ENCODE measurements at regions not wholly inside any gene's neighbourhood (a gene's known extent, or its start where the extent isn't known, plus 50 kb on each side); places are given as distances from the start of the nearest gene placed in this dataset.

- Histone ChIP-seq H3K27me3 (ENCODE audit: insufficient read depth) (no peaks in the 10 kb centered on the region), H2AFZ (ENCODE audit: low read depth) (no peak overlapping the region), H3F3A (replicated peaks; ENCODE audit: insufficient read depth) (no peaks in the 10 kb centered on the region), H3K4me1 (ENCODE audit: control insufficient read depth in 1 of 2, insufficient read depth in 2 of 2, low read depth in 1 of 2, low read length in 1 of 2) (no peaks in the 10 kb centered on the region; a peak in 1 of 4 replicates), H3K79me2 (ENCODE audit: insufficient read depth) (no peaks in the 10 kb centered on the region), H3K4me3 (ENCODE audit: low read depth in 2 of 2, low read length in 1 of 2) (no peak overlapping the region), H3K27ac (ENCODE audit: low read depth in 2 of 2, low read length in 1 of 2) (no peak overlapping the region), H4K20me1 (ENCODE audit: insufficient read depth) (no peaks in the 10 kb centered on the region), H3K9me3 (no peaks in the 10 kb centered on the region), H3K9ac (no peak overlapping the region), H3K9me2 (no peaks in the 10 kb centered on the region), H3K36me3 (replicated peaks in 1 of 2; ENCODE audit: control insufficient read depth in 1 of 2, insufficient read depth in 2 of 2, low read length in 1 of 2) (no peaks in the 10 kb centered on the region), H3K4me2 (no peak overlapping the region)
- POLR2A ChIA-PET: no interaction called here
- DNase-seq: no peak
- 0% methylated on average over 2 of the region's 2 CpGs for WGBS (ENCODE audit: low lambda C conversion rate)
- TF ChIP-seq USF1 (IDR thresholded peaks at IDR 0.05; ENCODE audit: borderline replicate concordance, low read depth): no peak
- no peak for TF ChIP-seq TCF12 (IDR thresholded peaks at IDR 0.05)
- TF ChIP-seq TEAD4 (IDR thresholded peaks at IDR 0.05; ENCODE audit: borderline replicate concordance, insufficient read depth): no peak
- TF ChIP-seq, protein P1, sequence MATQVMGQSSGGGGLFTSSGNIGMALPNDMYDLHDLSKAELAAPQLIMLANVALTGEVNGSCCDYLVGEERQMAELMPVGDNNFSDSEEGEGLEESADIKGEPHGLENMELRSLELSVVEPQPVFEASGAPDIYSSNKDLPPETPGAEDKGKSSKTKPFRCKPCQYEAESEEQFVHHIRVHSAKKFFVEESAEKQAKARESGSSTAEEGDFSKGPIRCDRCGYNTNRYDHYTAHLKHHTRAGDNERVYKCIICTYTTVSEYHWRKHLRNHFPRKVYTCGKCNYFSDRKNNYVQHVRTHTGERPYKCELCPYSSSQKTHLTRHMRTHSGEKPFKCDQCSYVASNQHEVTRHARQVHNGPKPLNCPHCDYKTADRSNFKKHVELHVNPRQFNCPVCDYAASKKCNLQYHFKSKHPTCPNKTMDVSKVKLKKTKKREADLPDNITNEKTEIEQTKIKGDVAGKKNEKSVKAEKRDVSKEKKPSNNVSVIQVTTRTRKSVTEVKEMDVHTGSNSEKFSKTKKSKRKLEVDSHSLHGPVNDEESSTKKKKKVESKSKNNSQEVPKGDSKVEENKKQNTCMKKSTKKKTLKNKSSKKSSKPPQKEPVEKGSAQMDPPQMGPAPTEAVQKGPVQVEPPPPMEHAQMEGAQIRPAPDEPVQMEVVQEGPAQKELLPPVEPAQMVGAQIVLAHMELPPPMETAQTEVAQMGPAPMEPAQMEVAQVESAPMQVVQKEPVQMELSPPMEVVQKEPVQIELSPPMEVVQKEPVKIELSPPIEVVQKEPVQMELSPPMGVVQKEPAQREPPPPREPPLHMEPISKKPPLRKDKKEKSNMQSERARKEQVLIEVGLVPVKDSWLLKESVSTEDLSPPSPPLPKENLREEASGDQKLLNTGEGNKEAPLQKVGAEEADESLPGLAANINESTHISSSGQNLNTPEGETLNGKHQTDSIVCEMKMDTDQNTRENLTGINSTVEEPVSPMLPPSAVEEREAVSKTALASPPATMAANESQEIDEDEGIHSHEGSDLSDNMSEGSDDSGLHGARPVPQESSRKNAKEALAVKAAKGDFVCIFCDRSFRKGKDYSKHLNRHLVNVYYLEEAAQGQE (IDR thresholded peaks at IDR 0.05; ENCODE audit: low read depth, low read length): no peak
- TF ChIP-seq ZBTB33 (IDR thresholded peaks at IDR 0.05; ENCODE audit: borderline replicate concordance, low read depth): no peak
- no peak for TF ChIP-seq PBX3 (IDR thresholded peaks at IDR 0.05)
- TF ChIP-seq, protein P2, sequence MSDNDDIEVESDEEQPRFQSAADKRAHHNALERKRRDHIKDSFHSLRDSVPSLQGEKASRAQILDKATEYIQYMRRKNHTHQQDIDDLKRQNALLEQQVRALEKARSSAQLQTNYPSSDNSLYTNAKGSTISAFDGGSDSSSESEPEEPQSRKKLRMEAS (IDR thresholded peaks at IDR 0.05; ENCODE audit: low read depth): no peak
- TF ChIP-seq USF2 (IDR thresholded peaks at IDR 0.05; ENCODE audit: borderline replicate concordance, low read depth, low read length): no peak
- TF ChIP-seq RAD21 (IDR thresholded peaks at IDR 0.05; ENCODE audit: low read length): no peak
- no peak for TF ChIP-seq RFX5 (IDR thresholded peaks at IDR 0.05; ENCODE audit: low read length)
- CTCF ChIA-PET: interaction anchor here (3.6 kb wide), 1 partner anchor 797 kb away, joined by 33 read pairs; no protein-coding TSS in a partner anchor
These were observed 343.6 kb upstream of the TACR3 start for GRCh38 chr4:104063341-104063740.

Data from SK-N-SH (cell line).